ENCODE measurements at regions not wholly inside any gene's neighbourhood (a gene's known extent, or its start where the extent isn't known, plus 50 kb on each side); places are given as distances from the start of the nearest gene placed in this dataset.

DNA sequence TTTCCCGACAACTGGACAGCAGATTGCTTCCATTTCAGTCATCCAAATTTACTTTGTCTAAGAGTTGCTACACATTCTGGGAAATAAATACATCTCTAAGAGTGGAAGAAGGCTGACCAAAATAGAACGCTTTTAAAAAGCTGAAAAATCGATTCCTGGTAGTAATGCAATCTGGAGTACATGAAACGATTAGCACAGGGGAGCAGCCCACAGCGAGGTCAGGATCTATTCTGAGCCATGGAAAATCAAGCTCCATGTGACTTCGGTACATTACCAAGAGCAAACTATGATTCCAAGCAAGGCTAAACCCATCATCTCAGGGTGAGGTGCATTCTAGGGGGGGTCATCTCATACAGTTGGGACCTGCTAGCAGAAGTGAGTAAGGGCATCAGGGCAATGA is 249.3 kb downstream of the BLID start:
- TF ChIP-seq, protein P1, sequence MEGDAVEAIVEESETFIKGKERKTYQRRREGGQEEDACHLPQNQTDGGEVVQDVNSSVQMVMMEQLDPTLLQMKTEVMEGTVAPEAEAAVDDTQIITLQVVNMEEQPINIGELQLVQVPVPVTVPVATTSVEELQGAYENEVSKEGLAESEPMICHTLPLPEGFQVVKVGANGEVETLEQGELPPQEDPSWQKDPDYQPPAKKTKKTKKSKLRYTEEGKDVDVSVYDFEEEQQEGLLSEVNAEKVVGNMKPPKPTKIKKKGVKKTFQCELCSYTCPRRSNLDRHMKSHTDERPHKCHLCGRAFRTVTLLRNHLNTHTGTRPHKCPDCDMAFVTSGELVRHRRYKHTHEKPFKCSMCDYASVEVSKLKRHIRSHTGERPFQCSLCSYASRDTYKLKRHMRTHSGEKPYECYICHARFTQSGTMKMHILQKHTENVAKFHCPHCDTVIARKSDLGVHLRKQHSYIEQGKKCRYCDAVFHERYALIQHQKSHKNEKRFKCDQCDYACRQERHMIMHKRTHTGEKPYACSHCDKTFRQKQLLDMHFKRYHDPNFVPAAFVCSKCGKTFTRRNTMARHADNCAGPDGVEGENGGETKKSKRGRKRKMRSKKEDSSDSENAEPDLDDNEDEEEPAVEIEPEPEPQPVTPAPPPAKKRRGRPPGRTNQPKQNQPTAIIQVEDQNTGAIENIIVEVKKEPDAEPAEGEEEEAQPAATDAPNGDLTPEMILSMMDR (IDR thresholded peaks at IDR 0.05), result no peak
- no peak for TF ChIP-seq POLR2A (IDR thresholded peaks at IDR 0.05)

All from testis (tissue), 2 donors.